ENCODE measurements at regions not wholly inside any gene's neighbourhood (a gene's known extent, or its start where the extent isn't known, plus 50 kb on each side); places are given as distances from the start of the nearest gene placed in this dataset.

GRCh38 chr3:161644891-161645635 is 148.5 kb downstream of the OTOL1 start:
- TF ChIP-seq, protein P1, sequence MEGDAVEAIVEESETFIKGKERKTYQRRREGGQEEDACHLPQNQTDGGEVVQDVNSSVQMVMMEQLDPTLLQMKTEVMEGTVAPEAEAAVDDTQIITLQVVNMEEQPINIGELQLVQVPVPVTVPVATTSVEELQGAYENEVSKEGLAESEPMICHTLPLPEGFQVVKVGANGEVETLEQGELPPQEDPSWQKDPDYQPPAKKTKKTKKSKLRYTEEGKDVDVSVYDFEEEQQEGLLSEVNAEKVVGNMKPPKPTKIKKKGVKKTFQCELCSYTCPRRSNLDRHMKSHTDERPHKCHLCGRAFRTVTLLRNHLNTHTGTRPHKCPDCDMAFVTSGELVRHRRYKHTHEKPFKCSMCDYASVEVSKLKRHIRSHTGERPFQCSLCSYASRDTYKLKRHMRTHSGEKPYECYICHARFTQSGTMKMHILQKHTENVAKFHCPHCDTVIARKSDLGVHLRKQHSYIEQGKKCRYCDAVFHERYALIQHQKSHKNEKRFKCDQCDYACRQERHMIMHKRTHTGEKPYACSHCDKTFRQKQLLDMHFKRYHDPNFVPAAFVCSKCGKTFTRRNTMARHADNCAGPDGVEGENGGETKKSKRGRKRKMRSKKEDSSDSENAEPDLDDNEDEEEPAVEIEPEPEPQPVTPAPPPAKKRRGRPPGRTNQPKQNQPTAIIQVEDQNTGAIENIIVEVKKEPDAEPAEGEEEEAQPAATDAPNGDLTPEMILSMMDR (IDR thresholded peaks at IDR 0.05; ENCODE audit: low read depth, low read length) = no peak
- TF ChIP-seq EZH2phosphoT487 (IDR thresholded peaks at IDR 0.05; ENCODE audit: low read depth) = no peak

All from OCI-LY3 (cell line).